Stimulated activated CD4-positive, alpha-beta T cell treated with anti-CD3 and anti-CD28 coated beads, Interleukin-15, amount 100 ng/mL, for 24 hours (primary cell): ENCODE measurements at regions not wholly inside any gene's neighbourhood (a gene's known extent, or its start where the extent isn't known, plus 50 kb on each side); places are given as distances from the start of the nearest gene placed in this dataset.
"Not testable (repeated sequence)": the region's sequence is repeated elsewhere in the genome, so short reads cannot be mapped to it uniquely, and the experiment has no call there.

Experiments
- DNase-seq: peaks from one replicate; pipeline ENCODE4 v3.0.0-alpha.2; 2020

GRCh38 chr1:146883190-146883589 lies 54.9 kb upstream of the NBPF12 start:
- DNase-seq = not testable (repeated sequence)

- not testable (repeated sequence) for DNase-seq
Observed at GRCh38 chr1:146881096-146881495, 57.0 kb upstream of the NBPF12 start.

GRCh38 chr1:146863799-146864319 lies 74.3 kb upstream of the NBPF12 start:
- DNase-seq = not testable (repeated sequence)

- not testable (repeated sequence) for DNase-seq
Observed at GRCh38 chr1:146853147-146853546, 85.0 kb upstream of the NBPF12 start.

DNA sequence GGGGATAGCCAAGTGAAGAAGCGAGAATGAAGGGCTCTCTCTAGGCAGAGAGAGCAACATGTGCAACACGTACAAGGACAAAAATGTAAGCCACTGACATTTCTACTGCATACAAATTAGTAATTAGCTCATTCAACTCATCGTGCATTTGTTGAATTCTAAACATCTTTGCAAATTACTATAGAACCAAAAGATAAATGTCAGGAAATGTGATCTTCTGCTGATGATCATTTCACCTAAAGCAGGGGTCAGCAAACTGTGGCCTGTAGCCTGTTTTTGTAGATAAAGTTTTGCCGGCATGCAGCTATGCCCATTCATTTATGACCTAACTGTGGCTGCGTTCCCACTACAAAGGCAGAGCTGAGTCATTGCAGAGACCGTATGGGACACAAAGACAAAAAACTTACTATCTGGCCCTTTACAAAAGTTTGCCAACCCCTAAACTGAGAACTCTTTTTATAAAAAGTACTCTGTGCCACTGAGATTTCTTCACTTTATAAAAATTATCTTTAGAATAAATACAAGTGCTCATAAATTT lies 87.7 kb upstream of the NBPF12 start:
- DNase-seq = not testable (repeated sequence)

GRCh38 chr1:146838725-146839124 lies 99.4 kb upstream of the NBPF12 start:
- DNase-seq = not testable (repeated sequence)

GRCh38 chr1:146826957-146827356 lies 111.2 kb upstream of the NBPF12 start:
- not testable (repeated sequence) for DNase-seq

DNA sequence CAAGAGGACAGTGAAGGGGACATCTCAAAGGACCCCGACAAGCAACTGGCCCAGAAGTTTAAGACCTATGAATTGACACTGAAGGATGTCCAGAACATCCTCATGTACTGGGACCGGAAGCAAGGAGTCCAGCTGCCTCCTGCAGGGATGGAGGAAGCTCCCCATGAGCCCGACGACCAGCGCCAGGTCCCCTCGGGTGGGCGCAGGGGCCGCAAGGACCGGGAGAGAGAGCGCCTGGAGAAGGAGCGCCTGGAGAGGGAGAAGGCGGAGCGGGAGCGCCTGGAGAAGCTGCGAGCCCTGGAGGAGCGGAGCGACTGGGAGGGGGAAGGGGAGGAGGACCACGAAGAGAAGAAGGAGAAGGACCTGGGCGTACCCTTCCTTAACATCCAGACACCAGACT lies 143.9 kb upstream of the NBPF12 start:
- not testable (repeated sequence) for DNase-seq

DNA sequence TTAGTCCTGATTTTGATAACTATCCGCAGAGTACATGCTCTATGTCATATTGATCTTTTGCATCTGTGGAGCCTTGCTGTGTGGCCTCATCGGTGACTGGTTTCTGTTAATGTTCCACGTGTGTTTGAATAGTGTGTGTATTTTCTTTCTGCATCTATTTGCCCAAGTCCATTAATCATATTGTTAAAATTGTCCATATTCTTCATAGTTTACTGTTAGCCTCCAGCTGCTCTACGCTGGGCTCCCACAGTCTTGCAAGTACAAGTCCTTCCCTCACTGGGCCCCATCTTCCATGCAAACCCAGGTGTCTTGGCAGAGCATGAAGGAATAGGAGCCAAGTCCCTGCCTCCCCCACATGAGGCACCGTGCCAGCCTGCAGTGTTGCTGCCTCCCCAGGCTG lies 145.4 kb upstream of the NBPF12 start:
- DNase-seq = not testable (repeated sequence)

- DNase-seq = not testable (repeated sequence)
Observed at GRCh38 chr1:146784212-146784940, 153.7 kb upstream of the NBPF12 start.

GRCh38 chr1:146781235-146781634 lies 156.9 kb upstream of the NBPF12 start:
- DNase-seq = not testable (repeated sequence)

GRCh38 chr1:146777826-146778602 lies 160.1 kb upstream of the NBPF12 start:
- not testable (repeated sequence) for DNase-seq

DNA sequence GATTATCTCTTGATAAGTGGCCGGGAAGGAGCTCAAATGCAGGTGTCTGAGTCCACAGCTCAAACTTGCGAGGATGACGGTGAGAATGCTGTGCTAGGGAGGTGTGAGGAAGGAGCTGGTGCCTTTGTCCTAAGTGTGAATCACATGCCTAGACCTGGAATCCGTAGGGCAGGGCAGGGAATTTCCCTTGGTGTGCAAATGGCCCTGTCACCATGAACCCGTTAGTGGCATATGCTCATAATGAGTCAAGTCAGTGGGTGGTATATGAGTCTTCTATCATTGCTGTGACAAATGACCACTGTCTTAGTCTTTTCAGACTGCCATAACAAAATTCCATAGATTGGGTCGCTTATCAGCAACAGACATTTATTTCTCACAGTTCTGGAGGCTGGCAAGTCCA lies 163.1 kb upstream of the NBPF12 start:
- DNase-seq = not testable (repeated sequence)

DNA sequence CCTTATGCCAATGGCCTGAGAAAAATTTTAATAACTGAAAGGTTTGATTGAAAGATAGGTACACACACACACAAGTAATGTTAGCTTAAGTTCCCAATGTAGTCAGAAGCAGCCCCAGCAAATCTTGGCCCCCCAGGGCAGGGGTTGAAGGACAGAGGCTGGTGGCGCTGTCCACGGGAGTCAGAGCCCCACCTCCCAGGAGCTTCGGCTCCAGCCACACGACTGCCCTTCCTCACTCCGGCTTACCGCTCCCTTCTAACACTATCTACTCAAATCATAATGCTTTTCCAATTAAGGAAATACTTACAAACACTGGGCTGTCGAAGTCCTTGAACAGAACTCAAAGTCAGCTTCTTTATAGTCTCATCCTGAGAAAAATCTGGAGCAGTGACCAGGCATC lies 163.9 kb upstream of the NBPF12 start:
- not testable (repeated sequence) for DNase-seq

- not testable (repeated sequence) for DNase-seq
Observed at GRCh38 chr1:146771409-146771808, 166.7 kb upstream of the NBPF12 start.

GRCh38 chr1:146770998-146771397 lies 167.1 kb upstream of the NBPF12 start:
- DNase-seq = not testable (repeated sequence)

DNA sequence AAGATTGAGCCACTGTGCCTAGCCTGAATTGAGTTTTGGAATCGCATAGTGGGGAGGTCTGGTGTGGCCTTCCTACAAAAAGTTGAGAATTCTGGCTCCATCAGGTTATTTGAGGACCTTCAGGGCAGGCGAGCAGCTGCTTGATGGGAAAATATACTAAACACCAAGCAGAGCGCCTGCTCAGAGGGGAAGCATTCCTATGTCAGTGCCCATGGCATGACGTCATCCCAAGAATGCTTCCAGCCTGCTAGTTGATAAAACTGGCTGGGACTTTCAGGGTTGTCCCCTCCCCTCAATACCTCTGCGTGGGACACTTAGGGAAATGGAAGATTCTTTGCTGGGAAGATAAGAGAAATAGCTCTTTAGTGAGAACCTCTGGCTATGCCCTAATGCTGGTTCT lies 174.9 kb upstream of the NBPF12 start:
- DNase-seq = not testable (repeated sequence)

DNA sequence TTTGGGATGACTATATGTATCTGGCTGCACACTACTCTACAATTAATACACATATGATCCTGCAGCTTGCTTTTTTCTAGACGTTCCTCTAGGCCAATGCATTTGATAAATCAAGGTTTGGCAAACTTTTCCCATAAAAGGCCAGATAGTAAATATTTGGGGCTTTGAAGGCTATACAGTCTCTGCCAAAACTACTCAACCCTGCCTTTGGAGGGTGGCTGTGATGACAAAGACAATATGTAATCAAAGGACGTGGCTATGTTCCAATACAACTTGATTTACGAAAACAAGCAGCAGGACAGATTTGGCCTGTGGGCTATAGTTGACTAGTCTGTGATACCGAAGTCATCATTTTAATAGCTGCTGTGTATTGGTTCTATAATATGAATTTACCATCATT lies 181.3 kb upstream of the NBPF12 start:
- DNase-seq = not testable (repeated sequence)

GRCh38 chr1:146748686-146749085 lies 189.4 kb upstream of the NBPF12 start:
- not testable (repeated sequence) for DNase-seq

- DNase-seq = not testable (repeated sequence)
Observed at GRCh38 chr1:146731981-146732680, 206.0 kb upstream of the NBPF12 start.

GRCh38 chr1:146729642-146730344 lies 208.3 kb upstream of the NBPF12 start:
- DNase-seq = not testable (repeated sequence)

- not testable (repeated sequence) for DNase-seq
Observed at GRCh38 chr1:146715054-146715453, 223.1 kb upstream of the NBPF12 start.
